Fibroblast of skin of abdomen (primary cell): ENCODE measurements at regions not wholly inside any gene's neighbourhood (a gene's known extent, or its start where the extent isn't known, plus 50 kb on each side); places are given as distances from the start of the nearest gene placed in this dataset.

Source experiments
- DNase-seq: peaks from one replicate; pipeline ENCODE4 v3.0.0-alpha.2; 2013

GRCh38 chr2:64374686-64375085 lies 79.3 kb upstream of the LGALSL start:
- DNase-seq = no peak

- no peak for DNase-seq
Measured at GRCh38 chr2:64376926-64377325, 77.0 kb upstream of the LGALSL start.

- no peak for DNase-seq
Measured at GRCh38 chr2:64379186-64379585, 74.8 kb upstream of the LGALSL start.

- no peak for DNase-seq
Measured at GRCh38 chr2:64380853-64381527, 73.0 kb upstream of the LGALSL start.

- no peak for DNase-seq
Measured at GRCh38 chr2:64383016-64383591, 70.9 kb upstream of the LGALSL start.

- DNase-seq = no peak
Measured at GRCh38 chr2:64383881-64384280, 70.1 kb upstream of the LGALSL start.

- DNase-seq = no peak
Measured at GRCh38 chr2:64386676-64387075, 67.3 kb upstream of the LGALSL start.

- no peak for DNase-seq
Measured at GRCh38 chr2:64390586-64390985, 63.4 kb upstream of the LGALSL start.

- no peak for DNase-seq
Measured at GRCh38 chr2:64391424-64391823, 62.5 kb upstream of the LGALSL start.

GRCh38 chr2:64391940-64392339 lies 62.0 kb upstream of the LGALSL start:
- no peak for DNase-seq

GRCh38 chr2:64392529-64392928 lies 61.4 kb upstream of the LGALSL start:
- no peak for DNase-seq

GRCh38 chr2:64393383-64394010 lies 60.5 kb upstream of the LGALSL start:
- DNase-seq = no peak

GRCh38 chr2:64394153-64394552 lies 59.8 kb upstream of the LGALSL start:
- DNase-seq = no peak

GRCh38 chr2:64396001-64396400 lies 58.0 kb upstream of the LGALSL start:
- DNase-seq = no peak

- DNase-seq = no peak
Measured at GRCh38 chr2:64396551-64396950, 57.4 kb upstream of the LGALSL start.

- no peak for DNase-seq
Measured at GRCh38 chr2:64398516-64399129, 55.3 kb upstream of the LGALSL start.

GRCh38 chr2:64399521-64399920 lies 54.4 kb upstream of the LGALSL start:
- DNase-seq = no peak

GRCh38 chr2:64400105-64400728 lies 53.7 kb upstream of the LGALSL start:
- DNase-seq = no peak

GRCh38 chr2:64400733-64401528 lies 53.0 kb upstream of the LGALSL start:
- DNase-seq = no peak

GRCh38 chr2:64401529-64401880 lies 52.5 kb upstream of the LGALSL start:
- no peak for DNase-seq

GRCh38 chr2:64402876-64403275 lies 51.1 kb upstream of the LGALSL start:
- DNase-seq = no peak

GRCh38 chr2:64403426-64403825 lies 50.5 kb upstream of the LGALSL start:
- DNase-seq = no peak
